Lung (tissue), 11 donors: ENCODE measurements at regions not wholly inside any gene's neighbourhood (a gene's known extent, or its start where the extent isn't known, plus 50 kb on each side); places are given as distances from the start of the nearest gene placed in this dataset.
"Not testable (repeated sequence)": the region's sequence is repeated elsewhere in the genome, so short reads cannot be mapped to it uniquely, and the experiment has no call there.

ENCODE experiments used
- ATAC-seq: fragments of 200-7000 bp; cut with Tn5 transposase; one replicate; pipeline ENCODE4 v1.9.1; 2020; ENCODE audit warnings: moderate number of reproducible peaks; ENCODE audit not compliant: insufficient read depth, low FRiP score
- DNase-seq, 3 donors: peaks; one replicate each; pipeline ENCODE4 v3.0.0-alpha.2; 2013 to 2017
- H3K27ac ChIP-seq, 2 donors: one replicate each; pipeline ENCODE4 v1.5.1; 2013; ENCODE audit warnings: mild to moderate bottlenecking in 2 of 2, moderate library complexity in 2 of 2, control low read depth in 1 of 2, inconsistent platforms in 1 of 2, low read depth in 1 of 2, low read length in 1 of 2
- H3K27me3 ChIP-seq, 3 donors: one replicate each; pipeline ENCODE4 v1.5.1; 2013; ENCODE audit warnings: low read length in 2 of 3; ENCODE audit not compliant: control insufficient read depth in 3 of 3, insufficient read depth in 3 of 3
- H3K36me3 ChIP-seq, 4 donors: one replicate each; pipeline ENCODE4 v1.5.1; 2013; ENCODE audit warnings: low read length in 4 of 4, mild to moderate bottlenecking in 1 of 4, moderate library complexity in 1 of 4; ENCODE audit not compliant: control insufficient read depth in 4 of 4, insufficient read depth in 4 of 4
- H3K4me1 ChIP-seq, 5 donors: one replicate each; pipeline ENCODE4 v1.5.1; 2013; ENCODE audit warnings: low read length in 5 of 5, mild to moderate bottlenecking in 2 of 5, moderate library complexity in 1 of 5; ENCODE audit not compliant: control insufficient read depth in 5 of 5, insufficient read depth in 5 of 5
- H3K4me3 ChIP-seq: one replicate; pipeline ENCODE4 v1.5.1; 2013; ENCODE audit warnings: mild to moderate bottlenecking, control low read depth, moderate library complexity
- H3K9ac ChIP-seq, 2 donors: one replicate each; pipeline ENCODE4 v1.5.1; 2013; ENCODE audit warnings: low read length in 2 of 2, control low read depth in 1 of 2; ENCODE audit not compliant: insufficient read depth in 1 of 2
- H3K9me3 ChIP-seq, 4 donors: one replicate each; pipeline ENCODE4 v1.5.1; 2013; ENCODE audit warnings: low read length in 3 of 4, mild to moderate bottlenecking in 1 of 4, moderate library complexity in 1 of 4; ENCODE audit not compliant: control insufficient read depth in 4 of 4, insufficient read depth in 3 of 4
- WGBS, 2 donors: extraction: QIAGEN DNeasy Blood & Tissue Kit; methylation state at CpG; one replicate each; pipeline ENCODE4 v1.1.7; 2013; 5-methylcytosine and 5-hydroxymethylcytosine counted together
- TF ChIP-seq, protein P1 (sequence below): IDR thresholded peaks from 2 replicates; pipeline ENCODE4 v1.5.1; 2012; ENCODE audit warnings: mild to moderate bottlenecking; ENCODE audit errors: control extremely low read depth, extremely low read depth
- donor health status: control.
- donor health status: control.
- donor health status: Bipolar disorder and iron deficiency.
- donor health status: healthy.
- donor health status: DM: yes; HTN: yes; CAD: no.

GRCh38 chr3:177336873-177337450, 139.7 kb upstream of the TBL1XR1 start:
- H3K36me3 ChIP-seq = no peaks in the 10 kb centered on the region

GRCh38 chr3:177337541-177338331, 140.5 kb upstream of the TBL1XR1 start:
- no peaks in the 10 kb centered on the region for H3K9me3 ChIP-seq
- TF ChIP-seq, protein P1, sequence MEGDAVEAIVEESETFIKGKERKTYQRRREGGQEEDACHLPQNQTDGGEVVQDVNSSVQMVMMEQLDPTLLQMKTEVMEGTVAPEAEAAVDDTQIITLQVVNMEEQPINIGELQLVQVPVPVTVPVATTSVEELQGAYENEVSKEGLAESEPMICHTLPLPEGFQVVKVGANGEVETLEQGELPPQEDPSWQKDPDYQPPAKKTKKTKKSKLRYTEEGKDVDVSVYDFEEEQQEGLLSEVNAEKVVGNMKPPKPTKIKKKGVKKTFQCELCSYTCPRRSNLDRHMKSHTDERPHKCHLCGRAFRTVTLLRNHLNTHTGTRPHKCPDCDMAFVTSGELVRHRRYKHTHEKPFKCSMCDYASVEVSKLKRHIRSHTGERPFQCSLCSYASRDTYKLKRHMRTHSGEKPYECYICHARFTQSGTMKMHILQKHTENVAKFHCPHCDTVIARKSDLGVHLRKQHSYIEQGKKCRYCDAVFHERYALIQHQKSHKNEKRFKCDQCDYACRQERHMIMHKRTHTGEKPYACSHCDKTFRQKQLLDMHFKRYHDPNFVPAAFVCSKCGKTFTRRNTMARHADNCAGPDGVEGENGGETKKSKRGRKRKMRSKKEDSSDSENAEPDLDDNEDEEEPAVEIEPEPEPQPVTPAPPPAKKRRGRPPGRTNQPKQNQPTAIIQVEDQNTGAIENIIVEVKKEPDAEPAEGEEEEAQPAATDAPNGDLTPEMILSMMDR = no peak
- no peak overlapping the region for H3K9ac ChIP-seq
- 77 to 82% methylated on average over 9 of the region's 9 CpGs for WGBS, 2 donors
- H3K4me3 ChIP-seq = no peak overlapping the region
- ATAC-seq (no peak), DNase-seq (no peak)
- H3K36me3 ChIP-seq = no peaks in the 10 kb centered on the region
- no peak overlapping the region for H3K27ac ChIP-seq
- H3K4me1 ChIP-seq = peaks cover 0 to 23% (median 8%) of the 10 kb centered on the region in 5 donors
- no peaks in the 10 kb centered on the region for H3K27me3 ChIP-seq

More at GRCh38 chr3:177336873-177337450, 139.7 kb upstream of the TBL1XR1 start:
- Histone ChIP-seq H3K9me3 (no peaks in the 10 kb centered on the region), H3K9ac (no peak overlapping the region), H3K4me3 (no peak overlapping the region), H3K4me1 (peaks cover 0 to 23% (median 8%) of the 10 kb centered on the region in 5 donors), H3K27me3 (no peaks in the 10 kb centered on the region), H3K27ac (peak overlapping the region in 1 of 2 donors; percentile 74)
- no peak for ATAC-seq
- 77 to 84% methylated on average over 5 of the region's 5 CpGs for WGBS, 2 donors
- DNase-seq = no peak
- TF ChIP-seq, protein P1 = no peak

DNA sequence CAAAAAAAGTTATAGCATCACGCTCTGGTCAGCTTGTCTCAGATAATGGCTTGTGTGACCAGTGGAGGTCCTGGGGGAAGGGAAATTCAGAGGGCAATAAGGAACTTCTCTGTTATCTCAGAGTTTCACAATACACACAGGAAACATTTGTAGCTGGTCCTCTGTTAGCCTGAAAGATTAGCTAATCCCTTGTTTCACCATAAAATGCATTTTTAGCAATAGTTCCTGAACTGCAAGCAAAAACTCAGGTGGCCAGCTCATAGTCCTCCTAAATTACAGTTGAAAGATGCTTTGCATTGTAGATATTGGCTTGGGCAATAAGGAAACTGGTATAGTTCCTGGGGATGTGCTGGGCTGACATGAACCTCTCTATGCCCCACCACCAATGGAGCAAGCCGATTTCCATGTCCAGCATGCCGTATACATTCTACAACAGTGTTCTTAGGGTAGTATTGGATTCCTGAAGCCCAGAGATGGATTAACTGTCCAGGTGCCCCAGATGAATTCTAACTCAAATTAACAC, 141.5 kb upstream of the TBL1XR1 start:
- ATAC-seq (peak; percentile 44), DNase-seq (peak in 2 of 3 donors; percentile 59 to 76)
- H3K9me3 ChIP-seq = no peaks in the 10 kb centered on the region
- H3K27me3 ChIP-seq = no peaks in the 10 kb centered on the region
- peaks cover 0 to 21% (median 8%) of the 10 kb centered on the region in 5 donors for H3K4me1 ChIP-seq
- H3K36me3 ChIP-seq = no peaks in the 10 kb centered on the region
- H3K27ac ChIP-seq = no peak overlapping the region
- H3K9ac ChIP-seq = no peak overlapping the region
- WGBS, 2 donors = 42 to 76% methylated on average over 3 of the region's 3 CpGs
- TF ChIP-seq, protein P1 = no peak
- H3K4me3 ChIP-seq = no peak overlapping the region

GRCh38 chr3:177339220-177339703, 142.0 kb upstream of the TBL1XR1 start:
- ATAC-seq, H3K27me3 ChIP-seq, H3K9ac ChIP-seq, H3K36me3 ChIP-seq, H3K4me3 ChIP-seq, H3K9me3 ChIP-seq, DNase-seq, H3K27ac ChIP-seq: not testable (repeated sequence)
- peaks cover 0 to 20% (median 8%) of the 10 kb centered on the region in 5 donors for H3K4me1 ChIP-seq
- WGBS, 2 donors = 67 to 77% methylated on average over 3 of the region's 3 CpGs
